ENCODE measurements at regions not wholly inside any gene's neighbourhood (a gene's known extent, or its start where the extent isn't known, plus 50 kb on each side); places are given as distances from the start of the nearest gene placed in this dataset.

- TF ChIP-seq ZNF792 (tag by site-specific recombination; IDR thresholded peaks at IDR 0.05), result no peak
- TF ChIP-seq ZNF214 (tag by site-specific recombination; IDR thresholded peaks at IDR 0.05; ENCODE audit: borderline replicate concordance), result no peak
- no peak for TF ChIP-seq PRDM1 (tag by site-specific recombination; IDR thresholded peaks at IDR 0.05)
- no peak for TF ChIP-seq YY1 (tag by site-specific recombination; IDR thresholded peaks at IDR 0.05)
- TF ChIP-seq ZNF660 (tag by site-specific recombination; IDR thresholded peaks at IDR 0.05), result no peak
- no peak for TF ChIP-seq ZNF121 (tag by site-specific recombination; IDR thresholded peaks at IDR 0.05)
- TF ChIP-seq SALL2 (tag by site-specific recombination; IDR thresholded peaks at IDR 0.05; ENCODE audit: borderline replicate concordance), result no peak
- TF ChIP-seq ZFP41 (tag by site-specific recombination; IDR thresholded peaks at IDR 0.05; ENCODE audit: borderline replicate concordance), result no peak
- TF ChIP-seq CTCF (tag by site-specific recombination; IDR thresholded peaks at IDR 0.05), result no peak
- no peak for TF ChIP-seq ZNF239 (tag by site-specific recombination; IDR thresholded peaks at IDR 0.05)
- no peak for TF ChIP-seq ZNF140 (tag by site-specific recombination; IDR thresholded peaks at IDR 0.05)
- TF ChIP-seq ZNF530 (tag by site-specific recombination; IDR thresholded peaks at IDR 0.05; ENCODE audit: low read depth), result no peak
These were observed 79.9 kb upstream of the CD163 start for GRCh38 chr12:7583471-7583870.
